ENCODE measurements at regions not wholly inside any gene's neighbourhood (a gene's known extent, or its start where the extent isn't known, plus 50 kb on each side); places are given as distances from the start of the nearest gene placed in this dataset.
"Not testable (repeated sequence)": the region's sequence is repeated elsewhere in the genome, so short reads cannot be mapped to it uniquely, and the experiment has no call there.

GRCh38 chr14:105742531-105742848 is 216.1 kb downstream of the TMEM121 start:
- H3K9me3 ChIP-seq (ENCODE audit: insufficient read depth, low read length): no peaks in the 10 kb centered on the region
- no peak for DNase-seq (ENCODE audit: low read depth, low spot score)
- TF ChIP-seq ZNF274 (IDR thresholded peaks at IDR 0.05; ENCODE audit: low read depth, low read length): no peak
- no peak for TF ChIP-seq SUZ12 (IDR thresholded peaks at IDR 0.05; ENCODE audit: extremely low read depth, insufficient read depth, insufficient read length)
- TF ChIP-seq YY1 (IDR thresholded peaks at IDR 0.05; ENCODE audit: insufficient read depth, insufficient read length): no peak
- H3K4me1 ChIP-seq (ENCODE audit: insufficient read depth, insufficient read length): no peaks in the 10 kb centered on the region
- no peaks in the 10 kb centered on the region for H3K36me3 ChIP-seq (ENCODE audit: insufficient read depth, insufficient read length, low read length)
- no peaks in the 10 kb centered on the region for H3K27me3 ChIP-seq (ENCODE audit: insufficient read depth, insufficient read length)
- H3K4me3 ChIP-seq (ENCODE audit: insufficient read length, low read depth): no peak overlapping the region
- no peak overlapping the region for H3K9ac ChIP-seq (ENCODE audit: insufficient read length, low read depth)

GRCh38 chr14:105742904-105743701 is 216.7 kb downstream of the TMEM121 start:
- not testable (repeated sequence) for H3K4me3 ChIP-seq (ENCODE audit: insufficient read length, low read depth); H3K9me3 ChIP-seq (ENCODE audit: insufficient read depth, low read length); H3K4me1 ChIP-seq (ENCODE audit: insufficient read depth, insufficient read length); H3K9ac ChIP-seq (ENCODE audit: insufficient read length, low read depth); DNase-seq (ENCODE audit: low read depth, low spot score); H3K27me3 ChIP-seq (ENCODE audit: insufficient read depth, insufficient read length); H3K36me3 ChIP-seq (ENCODE audit: insufficient read depth, insufficient read length, low read length)

DNA sequence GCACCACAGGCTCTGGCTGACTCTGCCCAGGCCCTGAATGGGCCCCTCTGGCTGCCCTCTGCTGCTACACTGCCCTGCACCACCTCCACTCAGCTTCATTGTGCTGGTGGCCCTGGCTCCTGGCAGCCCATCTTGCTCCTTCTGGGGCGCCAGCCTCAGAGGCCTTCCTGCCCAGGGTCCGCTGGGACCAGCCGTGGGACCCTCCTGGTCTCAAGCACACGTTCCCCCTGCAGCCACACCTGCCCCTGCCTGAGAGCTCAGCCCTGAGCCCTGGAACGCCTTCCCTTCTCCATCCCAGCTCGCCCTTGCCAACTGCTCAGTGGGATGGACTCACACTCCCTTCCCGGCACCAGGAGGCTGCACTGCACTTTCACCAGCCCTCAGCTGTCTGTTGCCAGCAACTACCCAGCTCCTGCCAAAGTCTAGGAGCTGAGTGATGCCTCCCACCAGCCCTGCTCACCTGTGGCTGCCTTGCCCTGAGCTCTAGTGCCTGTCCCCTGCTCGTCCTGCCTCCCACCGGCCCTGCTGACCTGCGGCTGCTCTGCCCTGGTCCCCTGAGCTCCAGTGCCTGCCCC is 217.9 kb downstream of the TMEM121 start:
- not testable (repeated sequence) for H3K4me1 ChIP-seq (ENCODE audit: insufficient read depth, insufficient read length); H3K9me3 ChIP-seq (ENCODE audit: insufficient read depth, low read length); H3K9ac ChIP-seq (ENCODE audit: insufficient read length, low read depth); H3K27me3 ChIP-seq (ENCODE audit: insufficient read depth, insufficient read length); DNase-seq (ENCODE audit: low read depth, low spot score); H3K4me3 ChIP-seq (ENCODE audit: insufficient read length, low read depth); H3K36me3 ChIP-seq (ENCODE audit: insufficient read depth, insufficient read length, low read length)

DNA sequence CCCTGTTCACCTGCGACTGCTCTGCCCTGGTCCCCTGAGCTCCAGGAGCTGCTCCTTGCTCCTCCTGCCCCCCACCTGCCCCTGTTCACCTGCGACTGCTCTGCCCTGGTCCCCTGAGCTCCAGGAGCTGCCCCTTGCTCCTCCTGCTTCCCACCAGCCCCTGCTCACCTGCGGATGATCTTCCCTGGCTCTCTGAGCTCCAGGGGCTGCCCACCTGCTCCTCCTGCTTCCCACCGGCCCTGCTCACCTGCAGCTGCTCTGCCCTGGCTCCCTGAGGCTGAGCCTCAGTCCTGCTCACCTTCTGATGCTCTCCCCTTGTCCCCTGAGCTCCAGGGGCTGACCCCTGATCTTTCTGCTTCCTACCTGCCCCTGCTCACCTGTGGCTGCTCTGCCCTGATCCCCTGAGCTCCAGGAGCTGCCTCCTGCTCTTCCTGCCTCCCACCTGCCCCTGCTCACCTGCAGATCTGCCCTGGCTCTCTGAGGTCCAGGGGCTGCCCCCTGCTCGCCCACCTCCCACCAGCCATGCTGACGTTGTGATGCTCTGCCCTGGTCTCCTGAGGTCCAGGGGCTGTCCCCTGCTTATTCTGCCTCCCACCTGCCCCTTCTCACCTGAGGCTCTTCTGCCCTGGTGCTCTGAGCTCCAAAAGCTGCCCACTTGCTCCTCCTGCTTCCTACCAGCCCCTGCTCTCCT is 219.2 kb downstream of the TMEM121 start:
- no peak for DNase-seq (ENCODE audit: low read depth, low spot score)

DNA sequence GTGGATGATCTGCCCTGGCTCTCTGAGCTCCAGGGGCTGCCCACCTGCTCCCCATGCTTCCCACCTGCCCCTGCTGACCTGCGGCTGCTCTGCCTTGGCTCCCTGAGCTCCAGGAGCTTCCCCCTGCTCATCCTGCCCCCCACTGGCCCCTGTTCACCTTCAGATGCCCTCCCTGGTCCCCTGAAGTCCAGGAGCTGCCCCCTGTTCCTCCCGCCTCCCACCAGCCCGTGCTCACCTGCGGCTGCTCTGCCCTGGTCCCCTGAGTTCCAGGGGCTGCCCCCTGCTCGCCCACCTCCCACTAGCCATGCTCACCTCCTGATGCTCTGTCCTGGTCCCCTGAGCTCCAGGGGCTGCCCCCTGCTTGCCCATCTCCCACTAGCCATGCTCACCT is 219.7 kb downstream of the TMEM121 start:
- no peaks in the 10 kb centered on the region for H3K9me3 ChIP-seq (ENCODE audit: insufficient read depth, low read length)
- H3K4me3 ChIP-seq (ENCODE audit: insufficient read length, low read depth): no peak overlapping the region
- no peaks in the 10 kb centered on the region for H3K36me3 ChIP-seq (ENCODE audit: insufficient read depth, insufficient read length, low read length)
- H3K4me1 ChIP-seq (ENCODE audit: insufficient read depth, insufficient read length): no peaks in the 10 kb centered on the region
- no peak overlapping the region for H3K9ac ChIP-seq (ENCODE audit: insufficient read length, low read depth)
- DNase-seq (ENCODE audit: low read depth, low spot score): no peak
- TF ChIP-seq YY1 (IDR thresholded peaks at IDR 0.05; ENCODE audit: insufficient read depth, insufficient read length): no peak
- no peak for TF ChIP-seq ZNF274 (IDR thresholded peaks at IDR 0.05; ENCODE audit: low read depth, low read length)
- TF ChIP-seq SUZ12 (IDR thresholded peaks at IDR 0.05; ENCODE audit: extremely low read depth, insufficient read depth, insufficient read length): no peak
- no peaks in the 10 kb centered on the region for H3K27me3 ChIP-seq (ENCODE audit: insufficient read depth, insufficient read length)

More for the DNA sequence above, 219.2 kb downstream of the TMEM121 start:
- no peaks in the 10 kb centered on the region for H3K36me3 ChIP-seq (ENCODE audit: insufficient read depth, insufficient read length, low read length)
- TF ChIP-seq ZNF274 (IDR thresholded peaks at IDR 0.05; ENCODE audit: low read depth, low read length) (no peak), SUZ12 (IDR thresholded peaks at IDR 0.05; ENCODE audit: extremely low read depth, insufficient read depth, insufficient read length) (no peak), YY1 (IDR thresholded peaks at IDR 0.05; ENCODE audit: insufficient read depth, insufficient read length) (no peak)
- H3K27me3 ChIP-seq (ENCODE audit: insufficient read depth, insufficient read length): no peaks in the 10 kb centered on the region
- H3K9me3 ChIP-seq (ENCODE audit: insufficient read depth, low read length): no peaks in the 10 kb centered on the region
- H3K9ac ChIP-seq (ENCODE audit: insufficient read length, low read depth): no peak overlapping the region
- no peak overlapping the region for H3K4me3 ChIP-seq (ENCODE audit: insufficient read length, low read depth)
- H3K4me1 ChIP-seq (ENCODE audit: insufficient read depth, insufficient read length): no peaks in the 10 kb centered on the region

- not testable (repeated sequence) for H3K9me3 ChIP-seq (ENCODE audit: insufficient read depth, low read length); H3K4me3 ChIP-seq (ENCODE audit: insufficient read length, low read depth); H3K27me3 ChIP-seq (ENCODE audit: insufficient read depth, insufficient read length); H3K36me3 ChIP-seq (ENCODE audit: insufficient read depth, insufficient read length, low read length); H3K9ac ChIP-seq (ENCODE audit: insufficient read length, low read depth); DNase-seq (ENCODE audit: low read depth, low spot score); H3K4me1 ChIP-seq (ENCODE audit: insufficient read depth, insufficient read length)
Observed at GRCh38 chr14:105746800-105747502, 220.6 kb downstream of the TMEM121 start.

DNA sequence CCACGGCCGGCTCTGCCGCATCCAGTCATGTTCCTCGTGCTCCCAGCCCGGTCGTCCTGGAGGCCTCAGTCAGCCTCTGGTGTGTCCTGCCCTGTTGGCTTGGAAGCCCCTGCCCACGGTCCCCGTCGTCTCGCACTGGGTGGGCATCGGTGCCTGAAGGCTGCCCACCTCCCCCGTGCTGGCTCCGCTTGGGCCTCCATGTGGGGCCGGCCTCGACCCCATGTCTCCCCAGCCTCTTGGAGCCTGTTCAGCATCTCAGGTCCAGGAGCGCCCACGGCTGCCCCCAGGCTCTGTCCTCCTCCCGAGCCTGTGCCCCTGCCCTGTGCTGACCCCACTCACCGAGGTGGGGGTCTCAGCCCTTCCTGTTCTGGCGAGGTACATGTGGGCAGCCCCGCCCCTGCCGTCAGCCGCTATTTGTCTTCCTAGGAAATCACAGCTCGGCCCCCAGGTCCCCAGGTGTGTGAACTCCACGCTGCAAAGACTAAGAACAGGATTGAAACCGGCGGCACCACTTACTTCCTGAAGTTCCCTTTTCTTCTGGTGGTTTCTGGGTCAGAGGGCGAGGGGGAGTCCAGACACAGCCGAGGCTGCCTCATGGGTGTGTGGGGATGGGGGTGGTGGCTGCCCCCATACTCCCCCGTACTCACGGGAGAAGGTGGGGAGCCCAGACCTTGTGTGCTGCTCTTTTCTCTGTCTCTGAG is 221.3 kb downstream of the TMEM121 start:
- not testable (repeated sequence) for H3K4me1 ChIP-seq (ENCODE audit: insufficient read depth, insufficient read length); H3K4me3 ChIP-seq (ENCODE audit: insufficient read length, low read depth); H3K36me3 ChIP-seq (ENCODE audit: insufficient read depth, insufficient read length, low read length); H3K9me3 ChIP-seq (ENCODE audit: insufficient read depth, low read length); H3K27me3 ChIP-seq (ENCODE audit: insufficient read depth, insufficient read length); DNase-seq (ENCODE audit: low read depth, low spot score); H3K9ac ChIP-seq (ENCODE audit: insufficient read length, low read depth)

Measured in NT2/D1 (cell line).